H1 (cell line): ENCODE measurements at regions not wholly inside any gene's neighbourhood (a gene's known extent, or its start where the extent isn't known, plus 50 kb on each side); places are given as distances from the start of the nearest gene placed in this dataset.

ENCODE experiments used
- JUND ChIP-seq: IDR thresholded peaks from 2 replicates; pipeline ENCODE4 v1.6.1; 2011; ENCODE audit warnings: mild to moderate bottlenecking, improper control_type of control experiment, low read length
- PHF8 ChIP-seq: fragments of 200-600 bp; sonication (generic); conservative IDR thresholded peaks from 2 replicates; pipeline ENCODE4 v1.7.1; 2012; ENCODE audit warnings: low read depth, mild to moderate bottlenecking, inconsistent platforms, low read length, moderate library complexity
- POLR2A ChIP-seq, 2 experiments: IDR thresholded peaks; 1 replicate in 1 of 2; 2 replicates in 1 of 2; pipeline ENCODE4 v1.6.1; 2011; ENCODE audit warnings: low read depth in 2 of 2, low read length in 2 of 2, mild to moderate bottlenecking in 2 of 2; ENCODE audit errors: control extremely low read depth in 1 of 2
- POLR2AphosphoS5 ChIP-seq: IDR thresholded peaks from 2 replicates; pipeline ENCODE4 v1.6.1; 2011; ENCODE audit warnings: low read depth, low read length
- SIN3A ChIP-seq, 2 experiments: IDR thresholded peaks in 1 of 2; conservative IDR thresholded peaks in 1 of 2; 2 replicates each; pipeline ENCODE4 v1.6.1; 2011 to 2012; ENCODE audit warnings: low read length in 2 of 2, improper control_type of control experiment in 1 of 2, low read depth in 1 of 2, mild to moderate bottlenecking in 1 of 2
- TF ChIP-seq, protein P1 (sequence below), 3 experiments: IDR thresholded peaks; 1 replicate in 2 of 3; 2 replicates in 1 of 3; pipeline versions ENCODE4 v1.5.1 to v1.6.1; 2011; ENCODE audit warnings: low read length in 3 of 3, mild to moderate bottlenecking in 3 of 3, inconsistent platforms in 2 of 3, low read depth in 1 of 3, moderate library complexity in 1 of 3; ENCODE audit not compliant: insufficient read depth in 1 of 3; ENCODE audit errors: control extremely low read depth in 1 of 3
- TF ChIP-seq, protein P2 (sequence below): IDR thresholded peaks from 2 replicates; pipeline ENCODE4 v1.6.1; 2012; ENCODE audit warnings: inconsistent platforms

DNA sequence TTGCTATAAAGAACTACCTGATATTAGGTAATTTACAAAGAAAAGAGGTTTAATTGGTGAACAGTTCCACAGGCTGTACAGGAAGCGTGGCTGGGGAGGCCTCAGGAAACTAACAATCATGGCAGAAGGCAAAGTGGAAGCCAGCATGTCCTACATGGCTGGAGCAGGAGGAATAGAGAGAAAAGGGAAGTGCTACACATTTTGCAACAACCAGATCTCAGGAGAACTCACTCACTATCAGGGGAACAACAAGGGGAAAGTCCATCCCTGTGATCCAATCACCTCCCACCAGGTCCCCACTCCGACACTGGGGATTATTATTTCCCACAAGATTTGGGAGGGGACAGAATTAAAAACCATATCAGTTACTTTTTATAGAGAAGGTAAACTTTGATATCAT is 273.5 kb upstream of the MMADHC start:
- TF ChIP-seq SIN3A (conservative IDR thresholded peaks at IDR 0.05 in 1 of 2, IDR thresholded peaks at IDR 0.05 in 1 of 2; ENCODE audit: low read depth in 1 of 2, low read length in 2 of 2) (no peak), JUND (no peak), POLR2AphosphoS5 (no peak), PHF8 (no peak), POLR2A (IDR thresholded peaks at IDR 0.05; ENCODE audit: control extremely low read depth in 1 of 2, low read depth in 2 of 2, low read length in 2 of 2) (no peak)
- TF ChIP-seq, protein P1, sequence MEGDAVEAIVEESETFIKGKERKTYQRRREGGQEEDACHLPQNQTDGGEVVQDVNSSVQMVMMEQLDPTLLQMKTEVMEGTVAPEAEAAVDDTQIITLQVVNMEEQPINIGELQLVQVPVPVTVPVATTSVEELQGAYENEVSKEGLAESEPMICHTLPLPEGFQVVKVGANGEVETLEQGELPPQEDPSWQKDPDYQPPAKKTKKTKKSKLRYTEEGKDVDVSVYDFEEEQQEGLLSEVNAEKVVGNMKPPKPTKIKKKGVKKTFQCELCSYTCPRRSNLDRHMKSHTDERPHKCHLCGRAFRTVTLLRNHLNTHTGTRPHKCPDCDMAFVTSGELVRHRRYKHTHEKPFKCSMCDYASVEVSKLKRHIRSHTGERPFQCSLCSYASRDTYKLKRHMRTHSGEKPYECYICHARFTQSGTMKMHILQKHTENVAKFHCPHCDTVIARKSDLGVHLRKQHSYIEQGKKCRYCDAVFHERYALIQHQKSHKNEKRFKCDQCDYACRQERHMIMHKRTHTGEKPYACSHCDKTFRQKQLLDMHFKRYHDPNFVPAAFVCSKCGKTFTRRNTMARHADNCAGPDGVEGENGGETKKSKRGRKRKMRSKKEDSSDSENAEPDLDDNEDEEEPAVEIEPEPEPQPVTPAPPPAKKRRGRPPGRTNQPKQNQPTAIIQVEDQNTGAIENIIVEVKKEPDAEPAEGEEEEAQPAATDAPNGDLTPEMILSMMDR (IDR thresholded peaks at IDR 0.05; ENCODE audit: control extremely low read depth in 1 of 3, insufficient read depth in 1 of 3, low read depth in 1 of 3, low read length in 3 of 3), result no peak
- TF ChIP-seq, protein P2, sequence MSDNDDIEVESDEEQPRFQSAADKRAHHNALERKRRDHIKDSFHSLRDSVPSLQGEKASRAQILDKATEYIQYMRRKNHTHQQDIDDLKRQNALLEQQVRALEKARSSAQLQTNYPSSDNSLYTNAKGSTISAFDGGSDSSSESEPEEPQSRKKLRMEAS, result no peak
